ENCODE measurements at regions not wholly inside any gene's neighbourhood (a gene's known extent, or its start where the extent isn't known, plus 50 kb on each side); places are given as distances from the start of the nearest gene placed in this dataset.

DNA sequence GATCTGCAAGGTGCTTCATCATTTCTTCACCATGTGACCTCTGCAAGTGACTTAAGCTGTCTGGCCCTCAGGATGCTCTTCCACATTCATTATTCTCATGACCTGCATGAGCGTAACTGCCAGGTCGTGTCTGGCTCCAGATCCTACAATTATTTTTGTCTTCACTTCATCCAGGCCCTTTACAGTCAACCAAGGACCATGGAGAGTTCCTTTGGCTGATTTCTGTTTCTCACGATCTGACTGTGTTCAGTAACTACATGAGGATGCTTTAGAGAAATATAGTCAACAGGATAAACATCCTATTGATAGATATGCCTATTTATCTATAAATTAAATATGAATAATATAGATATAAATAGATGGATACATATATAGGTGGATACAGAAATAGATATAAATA is 1251.6 kb downstream of the NLGN4Y start:
- no peak overlapping the region for H3K27ac Mint-ChIP-seq
- H3F3A ChIP-seq (replicated peaks; ENCODE audit: low read depth) = no peaks in the 10 kb centered on the region
- no peak overlapping the region for H2AFZ ChIP-seq
- TF ChIP-seq, protein P1, sequence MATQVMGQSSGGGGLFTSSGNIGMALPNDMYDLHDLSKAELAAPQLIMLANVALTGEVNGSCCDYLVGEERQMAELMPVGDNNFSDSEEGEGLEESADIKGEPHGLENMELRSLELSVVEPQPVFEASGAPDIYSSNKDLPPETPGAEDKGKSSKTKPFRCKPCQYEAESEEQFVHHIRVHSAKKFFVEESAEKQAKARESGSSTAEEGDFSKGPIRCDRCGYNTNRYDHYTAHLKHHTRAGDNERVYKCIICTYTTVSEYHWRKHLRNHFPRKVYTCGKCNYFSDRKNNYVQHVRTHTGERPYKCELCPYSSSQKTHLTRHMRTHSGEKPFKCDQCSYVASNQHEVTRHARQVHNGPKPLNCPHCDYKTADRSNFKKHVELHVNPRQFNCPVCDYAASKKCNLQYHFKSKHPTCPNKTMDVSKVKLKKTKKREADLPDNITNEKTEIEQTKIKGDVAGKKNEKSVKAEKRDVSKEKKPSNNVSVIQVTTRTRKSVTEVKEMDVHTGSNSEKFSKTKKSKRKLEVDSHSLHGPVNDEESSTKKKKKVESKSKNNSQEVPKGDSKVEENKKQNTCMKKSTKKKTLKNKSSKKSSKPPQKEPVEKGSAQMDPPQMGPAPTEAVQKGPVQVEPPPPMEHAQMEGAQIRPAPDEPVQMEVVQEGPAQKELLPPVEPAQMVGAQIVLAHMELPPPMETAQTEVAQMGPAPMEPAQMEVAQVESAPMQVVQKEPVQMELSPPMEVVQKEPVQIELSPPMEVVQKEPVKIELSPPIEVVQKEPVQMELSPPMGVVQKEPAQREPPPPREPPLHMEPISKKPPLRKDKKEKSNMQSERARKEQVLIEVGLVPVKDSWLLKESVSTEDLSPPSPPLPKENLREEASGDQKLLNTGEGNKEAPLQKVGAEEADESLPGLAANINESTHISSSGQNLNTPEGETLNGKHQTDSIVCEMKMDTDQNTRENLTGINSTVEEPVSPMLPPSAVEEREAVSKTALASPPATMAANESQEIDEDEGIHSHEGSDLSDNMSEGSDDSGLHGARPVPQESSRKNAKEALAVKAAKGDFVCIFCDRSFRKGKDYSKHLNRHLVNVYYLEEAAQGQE (IDR thresholded peaks at IDR 0.05; ENCODE audit: unreplicated experiment) = peak; percentile 54
- TF ChIP-seq CREB1 (CRISPR knock-in tag; IDR thresholded peaks at IDR 0.05; ENCODE audit: low read depth) (no peak), STAT1 (IDR thresholded peaks at IDR 0.05; ENCODE audit: unreplicated experiment) (no peak), ZNF331 (CRISPR knock-in tag; IDR thresholded peaks at IDR 0.05; ENCODE audit: low read depth) (no peak)
- no peaks in the 10 kb centered on the region for H3K27me3 Mint-ChIP-seq (ENCODE audit: insufficient read depth, low read depth, poor library complexity)
- no peak overlapping the region for H3K4me2 ChIP-seq
- no peak overlapping the region for H3K4me3 Mint-ChIP-seq
- H3K4me1 ChIP-seq (ENCODE audit: insufficient read depth) = peaks cover 6% of the 10 kb centered on the region; the same call in 1 of the 2 replicates
- H3K27ac ChIP-seq (ENCODE audit: low read depth) = no peak overlapping the region
- H3K9me2 ChIP-seq (ENCODE audit: insufficient read depth) = no peaks in the 10 kb centered on the region
- DNase-seq (ENCODE audit: low spot score) (no peak), ATAC-seq (no peak)
- no peaks in the 10 kb centered on the region for H3K36me3 Mint-ChIP-seq (ENCODE audit: low read depth)
- no peaks in the 10 kb centered on the region for H3K79me2 ChIP-seq (replicated peaks; ENCODE audit: insufficient read depth)
- no peaks in the 10 kb centered on the region for H4K20me1 ChIP-seq (replicated peaks; ENCODE audit: insufficient read depth)
- no peaks in the 10 kb centered on the region for H3K36me3 ChIP-seq (ENCODE audit: insufficient read depth)
- peaks cover 25% of the 10 kb centered on the region for H3K4me1 Mint-ChIP-seq
- peaks cover 3% of the 10 kb centered on the region; the same call in 1 of the 3 replicates for H3K9me3 Mint-ChIP-seq
- no peaks in the 10 kb centered on the region for H3K27me3 ChIP-seq (ENCODE audit: insufficient read depth)
- no peak overlapping the region for H3K4me3 ChIP-seq

DNA sequence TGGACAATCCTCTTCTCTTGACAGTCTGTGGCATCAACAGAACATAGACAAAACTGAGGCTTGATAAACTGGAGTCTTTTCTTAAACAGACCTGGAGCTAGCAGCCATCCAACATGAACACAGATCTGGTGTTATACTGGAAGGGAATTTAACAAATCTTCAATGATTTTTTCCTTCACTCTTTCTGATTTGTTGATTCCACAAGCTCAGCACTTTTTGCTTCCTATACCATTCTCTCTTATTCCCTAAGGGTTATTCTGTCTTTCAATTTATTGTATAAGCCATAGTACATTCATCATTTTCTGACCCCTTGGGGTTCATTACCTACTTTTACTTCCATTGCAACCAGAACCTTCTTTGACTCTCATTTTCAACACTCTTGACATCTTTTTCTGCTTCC is 1255.6 kb downstream of the NLGN4Y start:
- H3K27ac ChIP-seq (ENCODE audit: low read depth) = no peak overlapping the region
- ATAC-seq = no peak
- TF ChIP-seq, protein P1 (IDR thresholded peaks at IDR 0.05; ENCODE audit: unreplicated experiment) = no peak
- no peak for TF ChIP-seq NANOG (IDR thresholded peaks at IDR 0.05; ENCODE audit: borderline replicate concordance)
- TF ChIP-seq, protein P2, sequence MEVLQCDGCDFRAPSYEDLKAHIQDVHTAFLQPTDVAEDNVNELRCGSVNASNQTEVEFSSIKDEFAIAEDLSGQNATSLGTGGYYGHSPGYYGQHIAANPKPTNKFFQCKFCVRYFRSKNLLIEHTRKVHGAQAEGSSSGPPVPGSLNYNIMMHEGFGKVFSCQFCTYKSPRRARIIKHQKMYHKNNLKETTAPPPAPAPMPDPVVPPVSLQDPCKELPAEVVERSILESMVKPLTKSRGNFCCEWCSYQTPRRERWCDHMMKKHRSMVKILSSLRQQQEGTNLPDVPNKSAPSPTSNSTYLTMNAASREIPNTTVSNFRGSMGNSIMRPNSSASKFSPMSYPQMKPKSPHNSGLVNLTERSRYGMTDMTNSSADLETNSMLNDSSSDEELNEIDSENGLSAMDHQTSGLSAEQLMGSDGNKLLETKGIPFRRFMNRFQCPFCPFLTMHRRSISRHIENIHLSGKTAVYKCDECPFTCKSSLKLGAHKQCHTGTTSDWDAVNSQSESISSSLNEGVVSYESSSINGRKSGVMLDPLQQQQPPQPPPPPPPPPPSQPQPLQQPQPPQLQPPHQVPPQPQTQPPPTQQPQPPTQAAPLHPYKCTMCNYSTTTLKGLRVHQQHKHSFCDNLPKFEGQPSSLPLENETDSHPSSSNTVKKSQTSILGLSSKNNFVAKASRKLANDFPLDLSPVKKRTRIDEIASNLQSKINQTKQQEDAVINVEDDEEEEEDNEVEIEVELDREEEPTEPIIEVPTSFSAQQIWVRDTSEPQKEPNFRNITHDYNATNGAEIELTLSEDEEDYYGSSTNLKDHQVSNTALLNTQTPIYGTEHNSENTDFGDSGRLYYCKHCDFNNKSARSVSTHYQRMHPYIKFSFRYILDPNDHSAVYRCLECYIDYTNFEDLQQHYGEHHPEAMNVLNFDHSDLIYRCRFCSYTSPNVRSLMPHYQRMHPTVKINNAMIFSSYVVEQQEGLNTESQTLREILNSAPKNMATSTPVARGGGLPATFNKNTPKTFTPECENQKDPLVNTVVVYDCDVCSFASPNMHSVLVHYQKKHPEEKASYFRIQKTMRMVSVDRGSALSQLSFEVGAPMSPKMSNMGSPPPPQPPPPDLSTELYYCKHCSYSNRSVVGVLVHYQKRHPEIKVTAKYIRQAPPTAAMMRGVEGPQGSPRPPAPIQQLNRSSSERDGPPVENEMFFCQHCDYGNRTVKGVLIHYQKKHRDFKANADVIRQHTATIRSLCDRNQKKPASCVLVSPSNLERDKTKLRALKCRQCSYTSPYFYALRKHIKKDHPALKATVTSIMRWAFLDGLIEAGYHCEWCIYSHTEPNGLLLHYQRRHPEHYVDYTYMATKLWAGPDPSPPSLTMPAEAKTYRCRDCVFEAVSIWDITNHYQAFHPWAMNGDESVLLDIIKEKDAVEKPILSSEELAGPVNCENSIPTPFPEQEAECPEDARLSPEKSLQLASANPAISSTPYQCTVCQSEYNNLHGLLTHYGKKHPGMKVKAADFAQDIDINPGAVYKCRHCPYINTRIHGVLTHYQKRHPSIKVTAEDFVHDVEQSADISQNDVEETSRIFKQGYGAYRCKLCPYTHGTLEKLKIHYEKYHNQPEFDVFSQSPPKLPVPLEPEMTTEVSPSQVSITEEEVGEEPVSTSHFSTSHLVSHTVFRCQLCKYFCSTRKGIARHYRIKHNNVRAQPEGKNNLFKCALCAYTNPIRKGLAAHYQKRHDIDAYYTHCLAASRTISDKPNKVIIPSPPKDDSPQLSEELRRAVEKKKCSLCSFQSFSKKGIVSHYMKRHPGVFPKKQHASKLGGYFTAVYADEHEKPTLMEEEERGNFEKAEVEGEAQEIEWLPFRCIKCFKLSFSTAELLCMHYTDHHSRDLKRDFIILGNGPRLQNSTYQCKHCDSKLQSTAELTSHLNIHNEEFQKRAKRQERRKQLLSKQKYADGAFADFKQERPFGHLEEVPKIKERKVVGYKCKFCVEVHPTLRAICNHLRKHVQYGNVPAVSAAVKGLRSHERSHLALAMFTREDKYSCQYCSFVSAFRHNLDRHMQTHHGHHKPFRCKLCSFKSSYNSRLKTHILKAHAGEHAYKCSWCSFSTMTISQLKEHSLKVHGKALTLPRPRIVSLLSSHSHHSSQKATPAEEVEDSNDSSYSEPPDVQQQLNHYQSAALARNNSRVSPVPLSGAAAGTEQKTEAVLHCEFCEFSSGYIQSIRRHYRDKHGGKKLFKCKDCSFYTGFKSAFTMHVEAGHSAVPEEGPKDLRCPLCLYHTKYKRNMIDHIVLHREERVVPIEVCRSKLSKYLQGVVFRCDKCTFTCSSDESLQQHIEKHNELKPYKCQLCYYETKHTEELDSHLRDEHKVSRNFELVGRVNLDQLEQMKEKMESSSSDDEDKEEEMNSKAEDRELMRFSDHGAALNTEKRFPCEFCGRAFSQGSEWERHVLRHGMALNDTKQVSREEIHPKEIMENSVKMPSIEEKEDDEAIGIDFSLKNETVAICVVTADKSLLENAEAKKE (CRISPR knock-in tag; IDR thresholded peaks at IDR 0.05) = no peak

More for the DNA sequence above, 1255.6 kb downstream of the NLGN4Y start:
- no peak overlapping the region for H3K27ac Mint-ChIP-seq
- no peaks in the 10 kb centered on the region for H3F3A ChIP-seq (replicated peaks; ENCODE audit: low read depth)
- H3K27me3 ChIP-seq (ENCODE audit: insufficient read depth) = no peaks in the 10 kb centered on the region
- H3K27me3 Mint-ChIP-seq (ENCODE audit: insufficient read depth, low read depth, poor library complexity) = no peaks in the 10 kb centered on the region
- H4K20me1 ChIP-seq (replicated peaks; ENCODE audit: insufficient read depth) = no peaks in the 10 kb centered on the region
- H3K9me3 Mint-ChIP-seq = peaks cover 3% of the 10 kb centered on the region; the same call in 1 of the 3 replicates
- no peak overlapping the region for H3K4me3 Mint-ChIP-seq
- no peak for DNase-seq (ENCODE audit: low spot score)
- no peaks in the 10 kb centered on the region for H3K4me1 Mint-ChIP-seq
- no peaks in the 10 kb centered on the region for H3K36me3 Mint-ChIP-seq (ENCODE audit: low read depth)
- H3K36me3 ChIP-seq (ENCODE audit: insufficient read depth) = no peaks in the 10 kb centered on the region
- H3K79me2 ChIP-seq (replicated peaks; ENCODE audit: insufficient read depth) = no peaks in the 10 kb centered on the region
- H3K4me1 ChIP-seq (ENCODE audit: insufficient read depth) = no peaks in the 10 kb centered on the region
- H3K4me2 ChIP-seq = no peak overlapping the region
- H3K4me3 ChIP-seq = no peak overlapping the region
- H3K9me2 ChIP-seq (ENCODE audit: insufficient read depth) = no peaks in the 10 kb centered on the region
- no peak overlapping the region for H2AFZ ChIP-seq
